Neuronal stem cell (in vitro differentiated cells): ENCODE measurements at regions not wholly inside any gene's neighbourhood (a gene's known extent, or its start where the extent isn't known, plus 50 kb on each side); places are given as distances from the start of the nearest gene placed in this dataset.

Experiments used
- DNase-seq: peaks from one replicate; pipeline ENCODE4 v3.0.0-alpha.2; 2013; ENCODE audit warnings: low spot score
- H2AFZ ChIP-seq: one replicate; pipeline ENCODE4 v1.6.1; 2013; ENCODE audit warnings: mild to moderate bottlenecking, low read length, inconsistent platforms
- H2AK5ac ChIP-seq: 2 replicates; pipeline ENCODE4 v1.6.1; 2013; ENCODE audit warnings: low read depth, mild to moderate bottlenecking, inconsistent platforms, low read length, moderate library complexity, mixed read lengths
- H2BK120ac ChIP-seq: 2 replicates; pipeline ENCODE4 v1.6.1; 2013; ENCODE audit warnings: low read depth, mild to moderate bottlenecking, inconsistent platforms, low read length, moderate library complexity, mixed read lengths
- H2BK12ac ChIP-seq: one replicate; pipeline ENCODE4 v1.6.1; 2013; ENCODE audit warnings: low read length, inconsistent platforms
- H2BK15ac ChIP-seq: 2 replicates; pipeline ENCODE4 v1.6.1; 2013; ENCODE audit warnings: mild to moderate bottlenecking, low read length, inconsistent platforms, mixed read lengths
- H2BK5ac ChIP-seq: one replicate; pipeline ENCODE4 v1.6.1; 2013; ENCODE audit warnings: inconsistent platforms, mild to moderate bottlenecking, low read length, moderate library complexity
- H3K14ac ChIP-seq: one replicate; pipeline ENCODE4 v1.6.1; 2013; ENCODE audit warnings: low read length, inconsistent platforms
- H3K18ac ChIP-seq: 2 replicates; pipeline ENCODE4 v1.6.1; 2013; ENCODE audit warnings: low read length, inconsistent platforms
- H3K23ac ChIP-seq: 2 replicates; pipeline ENCODE4 v1.6.1; 2013; ENCODE audit warnings: low read depth, mild to moderate bottlenecking, mixed read lengths, low read length, inconsistent platforms; ENCODE audit not compliant: poor library complexity
- H3K27ac ChIP-seq: replicated peaks from 3 replicates; pipeline ENCODE4 v1.5.1; 2013; ENCODE audit warnings: low read length, inconsistent platforms
- H3K27me3 ChIP-seq, 3 experiments: 2 replicates each; pipeline ENCODE4 v1.6.1; 2013; ENCODE audit warnings: low read length in 3 of 3, mild to moderate bottlenecking in 2 of 3, inconsistent platforms in 1 of 3, low read depth in 1 of 3, mixed read lengths in 1 of 3, moderate library complexity in 1 of 3; ENCODE audit not compliant: control insufficient read depth in 3 of 3, insufficient read depth in 3 of 3
- H3K36me3 ChIP-seq, 2 donors: replicated peaks in 1 of 2; 2 replicates each; pipeline ENCODE4 v1.6.1; 2013; ENCODE audit warnings: low read length in 2 of 2; ENCODE audit not compliant: control insufficient read depth in 2 of 2, insufficient read depth in 2 of 2
- H3K4ac ChIP-seq: 2 replicates; pipeline ENCODE4 v1.6.1; 2013; ENCODE audit warnings: inconsistent platforms, mild to moderate bottlenecking, low read length, moderate library complexity
- H3K4me1 ChIP-seq, 2 donors: 1 replicate in 1 of 2; 2 replicates in 1 of 2; pipeline ENCODE4 v1.6.1; 2013; ENCODE audit warnings: low read length in 2 of 2, low read depth in 1 of 2; ENCODE audit not compliant: control insufficient read depth in 2 of 2, insufficient read depth in 1 of 2
- H3K4me2 ChIP-seq: one replicate; pipeline ENCODE4 v1.6.1; 2013; ENCODE audit warnings: mild to moderate bottlenecking, low read length, inconsistent platforms; ENCODE audit not compliant: insufficient read depth, poor library complexity, severe bottlenecking
- H3K4me3 ChIP-seq, 2 donors: 2 replicates each; pipeline ENCODE4 v1.5.1; 2013; ENCODE audit warnings: low read length in 2 of 2, mild to moderate bottlenecking in 2 of 2, inconsistent platforms in 1 of 2, moderate library complexity in 1 of 2
- H3K79me1 ChIP-seq: one replicate; pipeline ENCODE4 v1.6.1; 2013; ENCODE audit warnings: low read depth, mild to moderate bottlenecking, inconsistent platforms, low read length, moderate library complexity
- H3K9ac ChIP-seq: one replicate; pipeline ENCODE4 v1.6.1; 2013; ENCODE audit warnings: mild to moderate bottlenecking, low read depth, low read length, inconsistent platforms; ENCODE audit not compliant: poor library complexity
- H3K9me3 ChIP-seq, 2 donors: replicated peaks in 1 of 2; 2 replicates each; pipeline versions ENCODE3 to v1.6.1; 2013; ENCODE audit warnings: low read length in 2 of 2, mild to moderate bottlenecking in 2 of 2, inconsistent platforms in 1 of 2, low read depth in 1 of 2, mixed read lengths in 1 of 2, moderate library complexity in 1 of 2; ENCODE audit not compliant: control insufficient read depth in 2 of 2, insufficient read depth in 1 of 2
- H4K8ac ChIP-seq: one replicate; pipeline ENCODE4 v1.6.1; 2013; ENCODE audit warnings: low read depth, mild to moderate bottlenecking, inconsistent platforms, low read length, moderate library complexity
- H4K91ac ChIP-seq: one replicate; pipeline ENCODE4 v1.6.1; 2013; ENCODE audit warnings: low read length, low read depth, mild to moderate bottlenecking, inconsistent platforms; ENCODE audit not compliant: poor library complexity
- WGBS, 2 donors: extraction: QIAGEN DNeasy Blood & Tissue Kit; methylation state at CpG; one replicate each; pipeline ENCODE4 v1.1.7; 2013; ENCODE audit warnings: missing lambda C conversion rate in 2 of 2, mixed read lengths in 1 of 2; ENCODE audit not compliant: insufficient read length in 2 of 2, insufficient replicate concordance in 1 of 2; ENCODE audit errors: extremely low coverage in 2 of 2; 5-methylcytosine and 5-hydroxymethylcytosine counted together

- no peak overlapping the region for H2AK5ac ChIP-seq
- no peak overlapping the region for H3K27ac ChIP-seq
These were observed 87.4 kb upstream of the GLS start for GRCh38 chr2:190792956-190793888.

GRCh38 chr2:190794377-190794776 is 86.2 kb upstream of the GLS start:
- H3K23ac ChIP-seq: no peak overlapping the region
- no peaks in the 10 kb centered on the region for H3K36me3 ChIP-seq
- H2BK15ac ChIP-seq: no peak overlapping the region
- H4K91ac ChIP-seq: no peak overlapping the region
- no peak overlapping the region for H3K14ac ChIP-seq
- H3K4ac ChIP-seq: no peak overlapping the region
- no peak overlapping the region for H2AFZ ChIP-seq
- no peaks in the 10 kb centered on the region for H3K79me1 ChIP-seq
- no peak overlapping the region for H2BK5ac ChIP-seq
- WGBS, 2 donors: no CpG with 5 or more reads among the region's 6 CpGs
- no peaks in the 10 kb centered on the region for H3K27me3 ChIP-seq
- no peak for DNase-seq
- H2BK120ac ChIP-seq: no peak overlapping the region
- H2BK12ac ChIP-seq: no peak overlapping the region
- no peak overlapping the region for H3K9ac ChIP-seq
- H3K4me1 ChIP-seq: peaks cover 0 to 5% of the 10 kb centered on the region in 2 donors
- H4K8ac ChIP-seq: no peak overlapping the region
- H3K27ac ChIP-seq: no peak overlapping the region
- H3K18ac ChIP-seq: no peak overlapping the region
- H3K4me2 ChIP-seq: no peak overlapping the region
- no peak overlapping the region for H3K4me3 ChIP-seq
- H3K9me3 ChIP-seq: no peaks in the 10 kb centered on the region
- H2AK5ac ChIP-seq: no peak overlapping the region

More at GRCh38 chr2:190792956-190793888, 87.4 kb upstream of the GLS start:
- H2AFZ ChIP-seq: no peak overlapping the region
- no peak overlapping the region for H3K23ac ChIP-seq
- H3K27me3 ChIP-seq: no peaks in the 10 kb centered on the region
- WGBS, 2 donors: no CpG with 5 or more reads among the region's 9 CpGs
- peaks cover 0 to 5% of the 10 kb centered on the region in 2 donors for H3K4me1 ChIP-seq
- no peak overlapping the region for H2BK5ac ChIP-seq
- no peak overlapping the region for H3K9ac ChIP-seq
- H3K79me1 ChIP-seq: no peaks in the 10 kb centered on the region
- no peaks in the 10 kb centered on the region for H3K9me3 ChIP-seq
- no peak overlapping the region for H2BK12ac ChIP-seq
- no peak overlapping the region for H4K8ac ChIP-seq
- no peak overlapping the region for H3K14ac ChIP-seq
- no peak overlapping the region for H2BK15ac ChIP-seq
- no peak overlapping the region for H3K18ac ChIP-seq
- no peak overlapping the region for H3K4me3 ChIP-seq
- H2BK120ac ChIP-seq: no peak overlapping the region
- H3K4ac ChIP-seq: no peak overlapping the region
- H3K36me3 ChIP-seq: no peaks in the 10 kb centered on the region
- no peak overlapping the region for H3K4me2 ChIP-seq
- no peak overlapping the region for H4K91ac ChIP-seq
- no peak for DNase-seq

GRCh38 chr2:190794790-190795189 is 85.8 kb upstream of the GLS start:
- no peak overlapping the region for H3K4ac ChIP-seq
- no peak overlapping the region for H2BK5ac ChIP-seq
- no peak overlapping the region for H3K23ac ChIP-seq
- DNase-seq: no peak
- no peak overlapping the region for H4K8ac ChIP-seq
- H2BK120ac ChIP-seq: no peak overlapping the region
- H2AFZ ChIP-seq: no peak overlapping the region
- H3K9me3 ChIP-seq: no peaks in the 10 kb centered on the region
- no peak overlapping the region for H4K91ac ChIP-seq
- H3K9ac ChIP-seq: no peak overlapping the region
- H3K18ac ChIP-seq: no peak overlapping the region
- H3K36me3 ChIP-seq: no peaks in the 10 kb centered on the region
- H3K4me2 ChIP-seq: no peak overlapping the region
- no peaks in the 10 kb centered on the region for H3K79me1 ChIP-seq
- no peak overlapping the region for H3K4me3 ChIP-seq
- no peak overlapping the region for H2BK15ac ChIP-seq
- H3K14ac ChIP-seq: no peak overlapping the region
- no peak overlapping the region for H3K27ac ChIP-seq
- peaks cover 0 to 5% of the 10 kb centered on the region in 2 donors for H3K4me1 ChIP-seq
- H3K27me3 ChIP-seq: no peaks in the 10 kb centered on the region
- no peak overlapping the region for H2BK12ac ChIP-seq
- no peak overlapping the region for H2AK5ac ChIP-seq

- Histone ChIP-seq H3K27me3 (no peaks in the 10 kb centered on the region), H2BK5ac (no peak overlapping the region), H2AK5ac (no peak overlapping the region), H3K79me1 (no peaks in the 10 kb centered on the region), H4K8ac (no peak overlapping the region), H2BK15ac (no peak overlapping the region), H3K4me1 (peaks cover 0 to 5% of the 10 kb centered on the region in 2 donors), H3K9ac (no peak overlapping the region), H3K36me3 (no peaks in the 10 kb centered on the region), H4K91ac (no peak overlapping the region), H3K4ac (no peak overlapping the region), H3K23ac (no peak overlapping the region), H2AFZ (no peak overlapping the region), H3K18ac (no peak overlapping the region), H2BK120ac (no peak overlapping the region), H2BK12ac (no peak overlapping the region), H3K4me2 (no peak overlapping the region), H3K4me3 (no peak overlapping the region), H3K9me3 (no peaks in the 10 kb centered on the region), H3K27ac (no peak overlapping the region), H3K14ac (no peak overlapping the region)
- no peak for DNase-seq
These were observed 84.9 kb upstream of the GLS start for GRCh38 chr2:190795686-190796085.
